Neural progenitor cell (in vitro differentiated cells): ENCODE measurements at regions not wholly inside any gene's neighbourhood (a gene's known extent, or its start where the extent isn't known, plus 50 kb on each side); places are given as distances from the start of the nearest gene placed in this dataset.

ENCODE experiments used
- EZH2 ChIP-seq: fragments of 200-600 bp; sonication (generic); IDR thresholded peaks from 2 replicates; pipeline ENCODE4 v1.6.1; 2017; ENCODE audit warnings: antibody characterized with exemption, mild to moderate bottlenecking, moderate library complexity
- TF ChIP-seq, protein P1 (sequence below): fragments of 200-600 bp; sonication (generic); IDR thresholded peaks from 2 replicates; pipeline ENCODE4 v1.5.1; 2017; ENCODE audit warnings: antibody characterized with exemption, mild to moderate bottlenecking

DNA sequence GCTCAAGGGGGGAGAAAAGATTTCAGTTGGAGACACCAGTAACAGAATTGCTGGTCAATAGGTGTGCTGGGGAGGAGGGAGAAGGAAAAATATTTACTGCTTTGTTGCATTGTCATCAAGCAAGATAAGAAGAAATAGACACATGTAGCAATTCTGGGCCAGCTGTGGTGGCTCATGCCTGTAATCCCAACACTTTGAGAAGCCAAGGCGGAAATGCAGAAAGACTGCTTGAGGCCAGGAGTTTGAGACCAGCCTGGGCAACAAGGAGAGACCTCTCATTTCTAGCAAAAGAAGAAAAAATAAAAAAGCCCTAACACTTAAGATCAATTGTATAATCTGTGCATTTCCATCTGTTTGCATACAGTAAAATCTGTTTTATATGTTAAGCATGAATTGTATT, 126.6 kb downstream of the ZFP64 start:
- no peak for TF ChIP-seq EZH2
- TF ChIP-seq, protein P1, sequence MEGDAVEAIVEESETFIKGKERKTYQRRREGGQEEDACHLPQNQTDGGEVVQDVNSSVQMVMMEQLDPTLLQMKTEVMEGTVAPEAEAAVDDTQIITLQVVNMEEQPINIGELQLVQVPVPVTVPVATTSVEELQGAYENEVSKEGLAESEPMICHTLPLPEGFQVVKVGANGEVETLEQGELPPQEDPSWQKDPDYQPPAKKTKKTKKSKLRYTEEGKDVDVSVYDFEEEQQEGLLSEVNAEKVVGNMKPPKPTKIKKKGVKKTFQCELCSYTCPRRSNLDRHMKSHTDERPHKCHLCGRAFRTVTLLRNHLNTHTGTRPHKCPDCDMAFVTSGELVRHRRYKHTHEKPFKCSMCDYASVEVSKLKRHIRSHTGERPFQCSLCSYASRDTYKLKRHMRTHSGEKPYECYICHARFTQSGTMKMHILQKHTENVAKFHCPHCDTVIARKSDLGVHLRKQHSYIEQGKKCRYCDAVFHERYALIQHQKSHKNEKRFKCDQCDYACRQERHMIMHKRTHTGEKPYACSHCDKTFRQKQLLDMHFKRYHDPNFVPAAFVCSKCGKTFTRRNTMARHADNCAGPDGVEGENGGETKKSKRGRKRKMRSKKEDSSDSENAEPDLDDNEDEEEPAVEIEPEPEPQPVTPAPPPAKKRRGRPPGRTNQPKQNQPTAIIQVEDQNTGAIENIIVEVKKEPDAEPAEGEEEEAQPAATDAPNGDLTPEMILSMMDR: no peak
